UCSD-AML1 (cell line): ENCODE measurements at regions not wholly inside any gene's neighbourhood (a gene's known extent, or its start where the extent isn't known, plus 50 kb on each side); places are given as distances from the start of the nearest gene placed in this dataset.
"Not testable (repeated sequence)": the region's sequence is repeated elsewhere in the genome, so short reads cannot be mapped to it uniquely, and the experiment has no call there.

ENCODE experiments used
- DNase-seq: peaks from one replicate; lab custom pipeline; 2025; ENCODE audit not compliant: unreplicated experiment; lab: John Stamatoyannopoulos, UW

- not testable (repeated sequence) for DNase-seq
These were observed 219.4 kb upstream of the FRG1 start for GRCh38 chr4:189721016-189721993.

GRCh38 chr4:189722324-189723003 lies 218.2 kb upstream of the FRG1 start:
- not testable (repeated sequence) for DNase-seq

- DNase-seq: not testable (repeated sequence)
These were observed 212.6 kb upstream of the FRG1 start for GRCh38 chr4:189727982-189728638.

DNA sequence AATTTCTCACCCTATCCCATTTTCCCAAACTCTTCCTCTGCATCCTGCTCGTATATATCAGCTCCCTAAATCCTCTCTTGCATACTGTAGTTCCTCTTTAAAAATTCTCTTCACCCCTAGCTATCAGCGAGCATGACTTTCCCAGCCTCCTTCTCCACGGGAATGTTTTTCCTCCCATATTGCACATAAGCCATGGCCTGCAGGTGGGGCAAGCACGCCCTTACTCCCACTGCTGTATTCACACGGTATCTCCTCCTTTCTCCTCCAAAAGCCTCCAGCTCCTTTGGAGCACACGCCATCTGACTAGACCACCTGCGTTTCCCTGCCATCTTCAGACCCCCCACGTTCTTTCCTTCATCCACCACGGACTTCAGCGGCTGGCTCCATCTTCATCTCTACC lies 208.7 kb upstream of the FRG1 start:
- DNase-seq: not testable (repeated sequence)

- DNase-seq: not testable (repeated sequence)
These were observed 207.2 kb upstream of the FRG1 start for GRCh38 chr4:189733507-189733906.

DNA sequence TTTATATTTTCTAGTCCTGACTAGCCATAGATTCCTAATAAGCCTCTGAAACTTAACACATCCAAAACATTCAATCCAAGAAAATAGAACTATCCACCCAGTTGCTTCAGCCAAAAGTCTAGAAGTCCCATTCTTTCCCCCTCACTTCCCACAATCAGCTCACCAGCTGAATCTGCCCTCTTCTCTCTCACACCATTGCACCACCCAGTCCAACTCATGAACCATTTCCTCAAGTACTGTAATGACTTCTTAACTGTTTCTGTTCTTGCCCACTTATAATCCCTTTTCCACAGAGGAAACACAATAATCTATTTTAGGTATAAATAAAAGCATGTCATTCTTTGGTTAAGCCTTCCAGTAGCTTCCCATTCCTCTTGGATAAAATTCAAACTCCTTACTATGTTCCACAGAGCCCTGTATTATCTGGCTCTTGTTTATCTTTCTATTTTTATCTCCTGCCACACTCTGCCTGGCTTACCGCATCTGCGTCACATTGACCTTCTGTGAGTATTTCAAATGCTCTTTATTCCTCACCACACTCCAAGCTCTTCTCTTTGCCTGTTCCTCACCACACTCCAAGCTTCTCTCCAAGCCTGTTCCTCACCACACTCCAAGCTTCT lies 205.9 kb upstream of the FRG1 start:
- not testable (repeated sequence) for DNase-seq

- DNase-seq: not testable (repeated sequence)
These were observed 204.0 kb upstream of the FRG1 start for GRCh38 chr4:189736656-189737055.

- not testable (repeated sequence) for DNase-seq
These were observed 200.6 kb upstream of the FRG1 start for GRCh38 chr4:189740118-189740517.

DNA sequence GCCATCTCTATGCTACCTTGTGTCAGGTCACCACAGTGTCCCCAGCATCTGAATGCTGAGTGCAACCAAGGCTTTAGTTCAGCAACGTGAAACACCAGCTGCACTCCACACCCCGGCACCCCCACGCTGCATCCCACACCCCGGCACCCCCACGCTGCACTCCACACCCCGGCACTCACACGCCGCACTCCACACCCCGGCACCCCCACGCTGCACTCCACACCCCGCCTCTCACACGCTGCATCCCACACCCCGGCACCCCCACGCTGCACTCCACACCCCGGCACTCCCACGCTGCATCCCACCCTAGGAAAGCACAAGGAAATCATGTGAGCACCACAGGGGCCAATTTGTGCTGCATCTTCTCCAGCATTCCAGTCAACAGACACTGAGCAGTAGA lies 199.8 kb upstream of the FRG1 start:
- DNase-seq: no peak

DNA sequence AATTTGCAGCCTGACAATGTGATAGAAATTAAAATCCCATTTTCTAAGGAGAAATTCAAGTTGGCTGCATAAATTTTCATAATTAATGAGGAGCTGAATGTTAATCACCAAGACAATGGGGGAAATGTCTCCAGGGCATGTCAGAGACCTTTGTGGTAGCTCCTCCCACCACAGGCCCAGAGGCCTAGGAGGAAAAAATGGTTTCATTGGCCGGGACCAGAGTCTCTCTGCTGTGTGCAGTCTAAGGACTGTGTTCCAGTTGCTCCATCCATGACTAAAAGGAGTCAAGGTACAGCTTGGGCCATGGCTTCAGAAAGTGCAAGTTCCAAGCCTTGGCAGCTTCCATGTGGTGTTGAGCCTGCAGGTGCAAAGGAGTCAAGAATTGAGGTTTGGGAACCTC lies 187.6 kb upstream of the FRG1 start:
- DNase-seq: not testable (repeated sequence)

GRCh38 chr4:189763583-189763982 lies 177.1 kb upstream of the FRG1 start:
- no peak for DNase-seq

DNA sequence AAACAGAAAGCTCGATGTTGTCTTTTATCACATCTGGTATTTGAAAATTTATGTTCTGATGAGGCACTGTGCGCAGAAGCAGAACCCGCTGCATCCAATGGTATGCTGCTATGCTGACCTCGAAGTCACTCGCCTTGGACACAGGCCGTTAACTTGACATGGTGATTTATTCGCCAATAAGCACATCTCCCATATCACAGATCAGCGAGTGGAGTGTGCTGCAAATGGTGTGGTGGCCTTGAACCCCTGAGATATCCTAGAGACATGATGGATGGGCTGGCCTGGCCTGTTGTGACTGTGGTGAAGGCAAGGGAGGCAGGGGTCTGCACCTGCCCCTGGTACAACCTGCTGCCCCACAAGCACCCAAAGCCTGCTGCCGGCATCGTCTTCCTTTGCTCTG lies 175.4 kb upstream of the FRG1 start:
- no peak for DNase-seq

DNA sequence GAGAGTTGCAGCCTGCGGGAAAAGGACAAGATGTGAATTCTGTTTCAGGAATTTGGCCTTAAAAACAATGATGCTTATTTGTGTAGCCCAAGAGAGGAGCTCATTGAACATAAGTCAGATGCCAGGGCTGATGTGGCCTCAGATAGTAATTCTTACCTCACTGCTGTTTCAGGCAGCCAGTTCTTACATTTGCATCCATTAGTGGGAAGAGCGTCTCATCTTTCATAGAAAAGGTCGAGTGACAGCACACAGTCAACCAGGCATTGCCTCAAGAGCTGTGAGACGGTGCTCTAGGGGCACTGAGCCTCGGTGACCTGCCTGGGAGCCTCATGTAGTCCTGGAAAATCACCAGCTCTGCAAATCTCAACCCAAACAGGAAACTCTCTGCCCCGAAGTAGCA lies 174.9 kb upstream of the FRG1 start:
- no peak for DNase-seq

DNA sequence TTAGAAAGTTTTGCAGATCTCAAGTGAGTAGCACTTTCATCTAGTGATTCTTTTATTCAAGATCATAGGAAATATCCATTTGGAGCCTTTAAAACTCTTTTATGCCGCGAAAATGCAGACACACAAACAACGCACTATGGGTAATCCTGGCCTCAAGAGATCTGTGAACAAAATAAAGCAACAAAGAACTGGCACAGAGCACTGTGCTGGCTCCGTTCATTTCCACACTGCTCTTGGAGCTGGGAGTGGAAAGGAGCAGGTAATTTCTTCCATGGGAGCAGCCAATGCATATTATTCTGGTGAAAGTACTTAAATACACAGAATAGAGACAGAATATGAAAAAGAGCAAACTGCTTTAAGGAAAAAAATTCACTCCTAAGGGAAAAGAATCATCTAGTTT lies 172.7 kb upstream of the FRG1 start:
- DNase-seq: no peak

DNA sequence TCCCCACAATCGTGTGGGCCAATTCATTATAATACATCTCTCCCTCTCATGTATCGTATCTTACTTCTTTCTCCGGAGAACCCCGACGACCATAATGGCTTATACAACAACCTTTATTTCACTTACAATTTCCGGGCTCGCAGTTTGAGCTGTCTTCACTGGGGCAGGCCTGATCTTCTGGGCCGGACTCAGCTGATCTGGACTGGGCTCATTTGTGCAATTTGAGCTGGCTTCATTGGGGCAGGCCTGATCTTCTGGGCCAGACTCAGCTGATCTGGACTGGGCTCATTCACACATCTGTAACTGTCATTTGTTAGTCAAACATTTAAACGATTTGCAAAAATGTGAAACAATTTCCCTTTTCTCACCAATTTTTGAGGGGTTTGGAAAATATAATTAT lies 171.5 kb upstream of the FRG1 start:
- no peak for DNase-seq

- DNase-seq: no peak
These were observed 168.8 kb upstream of the FRG1 start for GRCh38 chr4:189771696-189772361.

- DNase-seq: no peak
These were observed 166.8 kb upstream of the FRG1 start for GRCh38 chr4:189773909-189774308.

DNA sequence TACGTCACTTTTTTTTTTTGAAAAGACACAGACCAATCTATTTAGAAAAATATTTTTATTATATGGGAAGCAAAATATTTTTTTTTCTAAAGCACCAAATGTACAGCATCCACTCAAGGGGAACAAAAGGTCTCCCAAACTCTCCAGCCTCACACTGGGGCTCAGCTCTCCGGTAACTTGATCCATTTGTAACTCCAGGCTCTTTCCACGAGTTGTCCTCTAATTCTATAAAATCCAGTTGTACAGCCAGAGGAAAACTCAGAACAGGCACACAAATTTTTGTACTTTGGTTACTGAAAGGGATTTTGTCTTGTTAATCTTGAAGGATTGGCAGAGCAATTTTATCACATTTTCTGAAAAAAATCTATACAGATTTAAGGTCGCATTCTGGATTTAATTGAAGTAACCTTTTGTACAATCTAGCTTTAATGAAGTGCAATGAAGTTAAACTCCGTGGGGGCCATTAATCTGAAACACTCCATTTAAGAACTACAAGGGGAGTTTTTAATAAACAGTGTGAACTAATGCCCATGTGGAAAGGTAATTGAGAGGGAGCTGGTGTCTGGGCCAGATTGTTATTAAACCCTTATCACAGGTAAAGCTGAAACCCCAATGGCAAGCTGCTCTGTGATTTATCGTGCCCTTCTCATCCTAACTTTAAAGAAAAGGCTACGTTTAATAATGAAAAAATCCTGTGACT lies 161.2 kb upstream of the FRG1 start:
- DNase-seq: no peak

GRCh38 chr4:189780391-189780790 lies 160.3 kb upstream of the FRG1 start:
- no peak for DNase-seq

DNA sequence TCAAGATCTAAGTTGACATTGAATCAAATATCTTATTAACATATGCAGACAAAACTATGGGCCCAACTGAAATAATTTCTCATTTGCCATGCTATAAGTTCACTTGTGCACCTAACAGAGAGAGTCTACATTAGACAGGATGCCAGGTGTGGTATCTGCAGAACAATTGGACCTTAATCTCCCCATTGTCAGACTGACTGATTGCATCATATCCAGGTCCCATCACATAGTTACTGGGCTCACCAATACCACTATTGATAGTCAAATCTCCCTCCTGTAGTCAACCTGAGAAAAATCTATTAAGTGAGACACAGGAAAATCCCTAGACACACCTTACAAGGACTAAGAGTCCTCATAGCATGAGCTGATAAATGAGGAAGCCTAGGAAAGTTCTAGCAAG lies 156.0 kb upstream of the FRG1 start:
- no peak for DNase-seq
